Embryonic facial prominence (tissue), 1 donor: ENCODE measurements at regions not wholly inside any gene's neighbourhood (a gene's known extent, or its start where the extent isn't known, plus 50 kb on each side); places are given as distances from the start of the nearest gene placed in this dataset.
A peak's percentile ranks its signal among the peaks of the same experiment; 100 is the strongest.
"Not testable (repeated sequence)": the region's sequence is repeated elsewhere in the genome, so short reads cannot be mapped to it uniquely, and the experiment has no call there.

ENCODE experiments used
- DNase-seq: peaks from one replicate; pipeline ENCODE4 v3.0.0-alpha.2; 2016; ENCODE audit errors: extremely low spot score

DNA sequence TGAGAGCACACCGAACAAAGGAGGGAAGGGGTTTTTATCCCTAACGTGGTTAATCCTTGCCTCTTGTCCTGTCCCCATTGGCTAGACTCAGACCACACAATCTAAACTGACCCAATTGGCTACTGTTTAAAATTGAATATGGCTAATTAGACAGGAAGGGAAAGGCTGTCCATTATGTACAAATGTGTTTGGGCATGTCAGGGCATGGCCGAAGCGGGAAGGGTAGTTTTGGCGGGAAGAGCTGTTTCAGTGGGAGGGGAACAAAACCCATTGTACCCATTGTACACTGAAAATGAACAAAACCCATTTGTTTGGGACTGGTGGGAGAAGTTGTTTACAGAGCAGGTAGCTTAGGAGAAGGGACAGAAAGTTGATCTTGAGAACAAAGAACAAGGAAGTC, 330.9 kb upstream of the POU1F1 start:
- no peak for DNase-seq

DNA sequence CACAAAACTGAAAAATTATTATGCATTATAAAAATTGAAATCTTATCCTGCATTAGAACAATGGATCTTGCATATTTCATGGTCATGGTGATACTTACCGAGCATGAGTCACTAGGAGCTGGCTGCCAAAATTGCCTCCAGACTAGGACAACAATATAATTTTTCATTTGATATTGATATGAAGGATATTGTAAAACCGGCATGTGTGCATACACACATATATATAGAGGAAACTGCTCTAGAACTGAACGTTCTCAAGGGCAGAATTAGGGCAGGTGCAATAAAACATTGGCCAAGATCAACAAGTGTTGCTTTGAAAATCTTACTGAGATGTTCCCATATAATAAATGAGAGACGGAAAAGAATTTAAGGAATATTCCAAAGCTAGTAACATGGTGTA, 319.4 kb upstream of the POU1F1 start:
- no peak for DNase-seq

DNA sequence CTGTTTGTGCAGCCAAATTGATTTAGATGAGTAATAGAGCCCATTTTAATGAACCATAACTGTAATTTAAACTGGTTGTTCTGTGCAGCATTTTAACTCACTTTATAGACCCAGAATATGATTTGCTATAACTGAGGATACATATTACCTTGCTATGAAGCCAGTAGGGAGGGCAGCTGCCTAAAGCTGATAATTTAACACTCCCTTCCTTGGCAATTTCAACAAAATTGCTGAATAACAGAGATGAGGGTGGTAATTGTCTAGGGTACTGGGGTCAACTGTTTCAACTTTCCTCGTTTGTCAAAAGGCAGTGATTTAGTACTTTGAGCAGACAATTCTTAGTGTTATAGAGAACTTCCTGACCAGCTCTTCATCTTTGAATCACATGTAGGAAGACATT, 304.9 kb upstream of the POU1F1 start:
- DNase-seq = no peak

DNA sequence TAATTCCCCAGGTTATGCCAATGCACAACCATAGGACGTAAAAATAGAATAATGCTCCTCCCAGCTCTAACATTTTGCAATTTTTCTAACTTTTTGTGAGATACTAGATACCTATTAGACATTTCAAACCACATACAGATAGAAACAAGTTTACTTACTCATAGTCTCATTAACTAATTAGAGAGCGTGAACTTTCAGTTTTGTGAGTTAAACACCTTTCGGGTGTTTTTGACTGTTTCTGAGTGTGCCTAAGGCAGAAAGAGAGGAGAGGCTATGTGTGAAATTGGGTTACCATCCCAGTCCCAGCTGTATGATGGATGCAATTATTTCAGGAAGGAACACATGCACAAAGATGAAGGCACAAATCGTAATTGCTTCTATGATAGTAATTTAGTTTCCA, 300.4 kb upstream of the POU1F1 start:
- no peak for DNase-seq

DNA sequence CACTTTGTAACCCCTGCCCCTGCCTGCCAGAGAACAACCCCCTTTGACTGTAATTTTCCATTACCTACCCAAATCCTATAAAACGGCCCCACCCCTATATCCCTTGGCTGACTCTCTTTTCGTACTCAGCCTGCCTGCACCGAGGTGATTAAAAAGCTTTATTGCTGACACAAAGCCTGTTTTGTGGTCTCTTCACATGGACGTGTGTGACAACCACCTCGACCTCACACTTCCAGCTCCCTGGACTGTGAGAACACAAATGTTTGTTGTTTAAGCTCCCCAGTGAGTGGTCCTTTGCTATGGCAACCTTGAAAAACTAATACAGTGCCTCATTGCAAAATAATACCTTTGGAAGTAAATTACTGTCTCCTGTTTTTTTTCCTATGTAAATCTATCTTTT, 299.2 kb upstream of the POU1F1 start:
- no peak for DNase-seq

DNA sequence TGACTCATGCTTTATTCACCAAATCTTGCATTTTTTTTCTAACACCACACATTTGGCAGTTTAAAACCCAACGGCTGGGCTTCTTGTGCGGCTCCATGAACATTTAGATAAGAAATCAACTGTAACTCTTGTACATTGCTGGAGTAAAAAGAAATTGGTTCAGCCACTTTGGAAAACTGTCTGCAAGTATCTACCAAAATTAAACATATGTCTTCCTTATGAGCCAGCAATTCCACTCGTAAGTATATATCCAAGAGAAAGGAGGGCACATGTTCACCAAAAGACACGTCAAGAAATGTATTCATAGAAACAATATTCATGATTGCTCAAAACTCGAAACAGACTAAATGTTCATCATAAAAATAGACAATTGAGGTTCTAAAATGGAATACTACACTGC, 291.9 kb upstream of the POU1F1 start:
- no peak for DNase-seq

DNA sequence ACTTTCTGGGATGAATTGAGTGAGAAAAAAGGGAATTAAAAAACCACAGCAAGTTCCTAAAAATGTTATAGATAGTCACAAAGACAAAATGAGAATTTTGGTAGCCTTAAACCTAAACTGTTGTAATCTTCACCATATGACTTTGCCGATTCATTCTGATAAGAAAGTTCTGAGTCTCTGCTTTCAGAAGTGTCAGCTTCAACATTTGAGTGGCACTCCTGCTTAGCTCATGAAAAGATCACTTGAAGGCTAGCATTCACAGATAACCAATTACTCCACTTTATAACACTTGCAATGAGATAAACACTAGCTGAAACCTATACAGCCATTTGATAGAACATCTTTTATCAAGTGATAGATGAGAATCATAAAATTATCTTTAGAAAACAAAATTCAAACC, 288.1 kb upstream of the POU1F1 start:
- no peak for DNase-seq

DNA sequence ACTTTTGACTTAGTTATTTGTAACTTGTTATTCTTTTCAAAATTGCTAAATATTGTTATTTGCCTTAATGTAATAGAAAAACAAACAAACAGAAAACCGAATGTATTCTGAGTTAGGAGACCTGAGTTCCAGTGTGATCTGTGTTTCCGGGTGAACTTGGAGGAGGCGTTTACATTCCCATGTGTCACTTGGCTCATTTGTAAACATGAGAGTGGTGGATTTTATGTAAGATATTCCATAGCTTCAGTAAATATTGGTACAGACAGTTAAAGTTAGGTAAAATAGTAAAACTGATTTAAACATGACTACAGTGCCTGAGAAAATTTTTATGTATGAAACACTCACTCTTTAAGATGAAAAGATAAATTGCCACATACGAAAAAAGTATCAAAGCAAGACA, 287.3 kb upstream of the POU1F1 start:
- DNase-seq = no peak

DNA sequence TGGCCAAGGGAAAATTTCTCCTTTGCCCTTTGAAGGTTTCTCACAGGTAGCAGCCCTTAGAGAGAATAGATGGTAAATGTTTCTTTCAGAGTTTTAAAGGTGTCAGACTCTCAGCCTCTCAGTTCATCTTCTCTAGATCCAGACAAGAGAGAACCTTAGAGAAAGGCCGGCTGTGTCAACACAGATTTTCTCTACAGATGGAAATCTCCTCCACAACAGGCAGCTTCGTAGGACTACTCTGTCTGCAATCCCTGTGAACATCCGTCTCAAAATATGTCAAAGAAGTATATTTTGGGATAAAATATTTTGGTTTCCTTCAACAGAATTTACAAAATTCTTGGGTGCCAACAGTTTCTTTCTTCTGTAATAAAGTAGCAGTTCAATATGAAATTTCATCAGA, 282.1 kb upstream of the POU1F1 start:
- no peak for DNase-seq

DNA sequence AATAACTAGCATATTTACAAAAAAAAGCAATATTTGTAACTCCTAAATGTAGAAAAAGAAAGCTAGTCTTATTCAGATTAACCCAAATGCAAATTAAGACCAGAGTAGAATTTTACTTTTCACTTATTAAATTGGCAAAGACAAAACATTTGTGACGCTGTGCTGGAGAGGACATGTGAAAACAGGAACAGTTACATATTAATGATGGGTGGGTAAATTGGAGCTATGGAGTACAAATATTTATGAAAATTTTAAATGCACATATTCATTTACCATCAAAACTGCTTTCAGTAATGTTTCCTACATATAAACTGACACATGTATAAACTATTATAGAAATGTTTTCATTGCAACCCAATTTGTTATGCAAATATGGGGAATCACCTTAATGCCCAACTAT, 278.9 kb upstream of the POU1F1 start:
- DNase-seq = no peak

DNA sequence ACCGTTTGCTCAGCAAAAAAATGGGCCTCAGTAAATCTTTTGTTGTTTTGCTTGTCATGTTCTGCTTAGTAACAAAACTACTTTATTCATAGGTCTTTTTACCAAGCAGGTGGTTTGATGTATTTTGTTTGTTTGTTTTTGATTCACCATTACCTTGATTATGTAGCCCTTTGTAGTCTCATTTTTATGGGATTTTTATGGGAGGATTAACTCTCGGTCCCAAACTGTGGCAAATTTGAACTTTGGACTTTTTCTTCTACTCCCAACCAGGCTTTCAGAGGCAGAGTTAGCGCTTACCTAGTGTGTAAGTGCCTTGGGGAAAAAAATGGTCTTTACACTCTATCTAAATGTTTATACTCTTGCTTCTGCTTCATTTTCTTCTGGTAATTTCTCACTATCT, 276.7 kb upstream of the POU1F1 start:
- no peak for DNase-seq

DNA sequence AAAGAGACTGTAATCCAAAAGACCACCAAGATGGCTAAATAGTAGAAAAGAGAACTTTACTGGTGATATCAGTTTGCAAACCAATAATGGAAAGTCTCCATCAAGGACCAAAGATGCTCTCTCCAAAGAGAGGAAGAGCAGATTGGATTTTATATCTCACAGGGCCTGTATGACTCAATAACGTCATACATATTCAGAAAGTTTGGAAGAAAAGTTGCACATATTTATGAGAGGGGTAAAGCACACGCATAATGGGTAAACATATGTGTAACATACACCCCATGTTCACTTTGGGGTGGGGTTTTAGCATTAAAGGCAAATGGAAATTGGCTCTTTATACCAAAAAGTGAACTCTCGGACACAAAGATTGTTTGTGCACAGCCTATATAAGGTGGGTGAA, 274.5 kb upstream of the POU1F1 start:
- no peak for DNase-seq

DNA sequence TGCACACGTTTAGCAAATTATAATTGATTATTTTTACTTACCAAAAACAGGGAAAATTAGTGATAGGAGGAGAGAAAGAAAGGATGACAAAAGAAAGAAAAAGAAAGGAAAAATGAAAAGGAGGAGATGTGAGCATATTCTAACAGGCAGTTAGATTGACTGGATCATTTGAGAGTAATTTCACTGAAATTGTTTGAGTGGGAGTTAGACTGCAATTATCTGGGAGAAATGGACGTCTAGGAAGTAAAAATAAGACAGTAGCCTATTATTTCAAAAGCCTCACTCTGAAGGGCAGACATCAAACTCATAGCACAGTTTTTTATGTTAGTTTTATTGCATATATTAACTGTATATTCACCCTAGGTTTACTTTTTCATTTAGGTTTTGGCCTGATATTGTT, 272.8 kb upstream of the POU1F1 start:
- no peak for DNase-seq

DNA sequence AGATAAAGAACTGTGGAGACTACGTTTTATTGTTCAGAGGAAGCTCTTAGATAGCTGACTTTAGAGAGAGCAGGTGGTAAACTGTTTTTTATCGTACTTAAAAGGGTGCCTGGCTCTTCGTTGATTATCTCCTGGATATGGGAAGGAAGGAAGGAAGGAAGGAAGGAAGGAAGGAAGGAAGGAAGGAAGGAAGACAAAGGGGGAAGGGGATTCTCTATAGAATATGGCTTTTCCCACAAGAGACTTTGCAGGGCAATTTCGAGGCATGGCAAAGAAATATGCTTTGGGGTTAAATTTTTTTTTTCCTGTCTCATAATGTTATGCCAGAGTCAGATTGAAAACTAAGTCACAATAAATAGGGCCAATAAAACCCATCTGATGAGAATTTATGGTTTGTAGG, 271.9 kb upstream of the POU1F1 start:
- DNase-seq = no peak

DNA sequence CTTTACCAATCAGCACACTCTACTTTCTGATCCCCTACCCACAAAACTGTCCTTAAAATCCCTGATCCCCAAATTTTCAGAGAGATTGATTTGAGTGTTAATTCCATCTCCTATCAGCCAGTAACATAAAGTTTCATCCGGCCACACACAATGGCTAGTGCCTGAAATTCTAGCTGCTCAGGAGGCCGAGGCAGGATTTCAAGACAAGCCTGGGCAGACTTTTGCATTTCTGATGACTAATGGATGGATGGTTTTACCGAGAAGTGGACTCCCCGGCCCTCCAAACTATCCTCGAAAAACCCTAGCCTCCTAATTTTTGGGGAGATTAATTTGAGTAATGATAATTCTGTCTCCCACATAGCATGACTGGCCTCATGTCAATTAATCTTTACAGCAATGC, 269.8 kb upstream of the POU1F1 start:
- DNase-seq = no peak

DNA sequence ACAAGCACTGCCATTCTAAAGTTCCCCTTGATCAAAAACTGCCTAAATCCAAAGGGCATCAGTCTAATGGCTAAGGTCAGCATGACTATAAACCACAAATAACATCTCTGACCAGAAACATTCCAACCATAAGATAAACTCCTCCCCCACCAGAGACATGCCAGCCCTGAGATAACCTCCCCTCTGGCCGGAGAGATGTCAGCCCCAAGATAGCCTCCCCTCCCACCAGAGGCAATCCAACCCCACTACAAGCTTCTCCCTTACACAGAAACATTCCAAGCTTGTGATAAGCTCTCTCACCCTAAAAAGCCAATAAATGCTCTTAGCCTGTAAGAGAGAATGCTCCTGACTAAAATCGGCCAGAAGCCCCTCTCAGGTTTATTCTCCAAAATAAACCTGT, 267.0 kb upstream of the POU1F1 start:
- DNase-seq = not testable (repeated sequence)

DNA sequence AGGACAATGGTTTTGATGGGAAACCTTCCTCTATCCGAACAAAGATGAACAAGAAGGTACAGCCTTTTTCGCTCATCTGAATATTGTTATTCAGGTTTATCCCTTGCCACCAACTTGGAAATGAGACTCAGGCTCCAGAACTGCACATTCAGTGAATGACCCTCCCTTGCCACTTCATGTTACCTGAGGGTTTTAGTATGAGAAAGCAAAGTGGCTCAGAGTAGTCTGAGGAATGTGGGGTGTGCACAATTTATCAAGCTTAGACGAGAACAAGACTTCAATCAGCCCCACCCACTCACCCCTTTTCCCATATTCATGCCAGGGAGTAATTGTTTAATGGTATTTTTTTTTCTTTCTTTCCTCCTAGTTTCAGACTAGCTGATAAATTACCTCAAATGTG, 265.3 kb upstream of the POU1F1 start:
- DNase-seq = no peak

DNA sequence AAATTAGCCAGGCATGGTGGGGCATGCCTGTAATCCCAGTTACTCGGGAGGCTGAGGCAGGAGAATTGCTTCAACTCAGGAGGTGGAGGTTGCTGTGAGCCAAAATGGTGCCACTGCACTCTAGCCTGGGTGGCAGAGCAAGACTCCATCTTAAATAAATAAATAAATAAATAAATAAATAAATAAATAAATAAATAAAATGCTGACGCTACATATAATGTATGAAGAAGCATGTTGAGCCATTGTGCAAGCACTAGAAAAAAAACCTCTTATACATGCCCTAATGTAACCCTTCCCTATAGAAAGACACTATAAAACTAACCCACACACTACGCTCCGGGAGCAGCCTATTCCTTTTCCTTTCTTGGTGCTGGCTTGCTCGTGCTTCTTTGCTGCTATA, 262.3 kb upstream of the POU1F1 start:
- not testable (repeated sequence) for DNase-seq

DNA sequence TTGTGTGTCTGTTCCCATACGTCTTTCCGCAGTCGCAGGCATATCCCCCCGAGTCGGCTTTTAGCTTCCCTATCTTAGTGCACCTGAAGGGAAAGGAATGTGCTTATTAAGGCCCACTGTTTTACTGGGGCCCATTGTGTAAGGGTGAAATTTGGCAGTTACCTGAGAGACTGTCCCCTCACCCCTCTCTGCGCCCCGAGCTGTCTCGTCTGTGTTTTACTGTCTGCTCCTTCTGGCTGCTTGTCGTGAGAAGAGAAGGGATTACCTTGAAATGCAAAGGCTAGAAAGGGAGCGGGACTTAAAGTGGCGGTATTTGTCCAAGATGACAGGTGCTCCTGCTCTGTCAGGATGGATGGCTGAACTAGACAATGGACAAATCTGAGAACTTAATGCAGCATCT, 233.0 kb upstream of the POU1F1 start:
- DNase-seq = no peak

DNA sequence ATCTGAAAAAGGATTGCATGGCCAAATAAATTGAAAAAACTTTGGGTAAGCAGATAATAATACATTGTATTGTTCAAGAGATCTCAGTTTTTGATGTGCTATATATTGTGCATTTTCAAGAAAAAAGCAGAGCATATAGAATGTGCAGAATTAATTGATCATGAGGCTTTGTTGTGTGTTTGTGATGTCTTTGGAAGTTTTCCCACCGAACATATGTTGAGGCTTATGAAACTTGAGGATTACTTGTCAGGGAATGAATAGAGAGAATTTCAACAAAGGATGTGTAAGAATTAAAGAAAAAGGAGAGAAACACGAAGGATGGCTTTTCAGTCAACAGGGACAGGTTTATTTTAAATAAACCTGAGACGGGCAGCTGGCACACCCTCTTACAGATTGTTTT, 232.5 kb upstream of the POU1F1 start:
- no peak for DNase-seq

DNA sequence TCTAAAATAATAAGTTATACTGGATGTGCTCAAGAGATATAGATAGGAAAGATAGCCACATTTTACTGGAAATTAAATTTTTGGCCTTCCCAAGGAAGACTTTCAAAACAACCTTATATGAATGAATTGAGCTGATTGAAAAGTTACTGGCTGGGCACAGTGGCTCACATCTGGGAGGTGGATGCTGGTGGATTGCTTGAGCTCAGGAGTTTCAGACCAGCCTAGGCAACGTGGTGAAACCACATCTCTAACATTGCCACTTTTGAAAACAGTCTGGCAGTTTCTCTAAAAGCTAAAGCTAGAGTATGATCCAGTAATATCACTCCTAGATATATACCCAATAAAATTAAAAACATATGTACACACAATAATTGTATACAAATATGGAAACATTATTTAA, 231.4 kb upstream of the POU1F1 start:
- DNase-seq = no peak

DNA sequence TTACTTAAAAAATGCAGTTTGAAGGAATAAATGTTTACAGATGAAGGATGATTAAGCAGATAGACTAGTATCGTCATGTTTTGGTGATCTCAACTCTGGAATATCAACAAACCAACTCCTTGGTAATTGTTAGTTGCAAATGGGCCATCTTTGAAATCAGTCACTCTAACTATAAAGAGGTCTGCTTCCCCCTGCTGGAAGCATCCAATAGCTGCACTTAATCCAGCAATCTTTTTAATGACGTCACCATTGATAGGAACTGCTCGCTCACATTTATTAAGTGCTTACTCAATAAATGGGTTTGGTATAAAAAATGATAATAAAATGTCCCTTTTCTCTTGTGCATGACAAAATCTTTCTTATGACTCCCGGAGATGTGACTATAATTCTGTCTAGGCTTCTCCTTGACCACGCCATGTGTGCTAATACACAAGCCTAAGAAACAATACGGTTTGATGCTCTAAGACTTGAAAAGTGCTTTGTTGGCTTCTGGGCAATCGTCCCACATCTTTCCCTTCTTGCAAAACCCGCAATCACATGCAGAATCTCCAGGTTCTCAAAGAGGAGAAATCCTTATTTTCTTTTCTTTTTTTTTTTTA, 227.6 kb upstream of the POU1F1 start:
- DNase-seq = peak; percentile 9

DNA sequence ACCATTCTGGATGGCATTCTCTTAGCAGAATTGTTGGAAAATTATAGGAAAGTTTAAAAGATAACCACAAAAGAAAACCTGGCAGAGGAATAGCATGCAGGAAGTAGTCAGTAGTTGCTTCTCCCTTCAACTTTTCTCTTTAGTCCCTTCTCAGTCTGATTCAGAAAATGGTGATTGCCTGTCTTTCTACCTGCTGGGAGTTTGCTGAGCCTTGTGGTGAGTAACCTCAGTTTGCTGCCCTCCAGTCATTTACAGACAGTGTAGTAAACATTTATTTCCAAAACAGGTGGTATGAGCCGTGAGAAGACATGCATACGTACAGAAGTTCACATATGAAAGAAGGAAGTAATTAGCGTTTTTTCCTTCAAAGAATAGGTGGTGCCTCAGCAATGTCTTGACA, 224.7 kb upstream of the POU1F1 start:
- DNase-seq = no peak

DNA sequence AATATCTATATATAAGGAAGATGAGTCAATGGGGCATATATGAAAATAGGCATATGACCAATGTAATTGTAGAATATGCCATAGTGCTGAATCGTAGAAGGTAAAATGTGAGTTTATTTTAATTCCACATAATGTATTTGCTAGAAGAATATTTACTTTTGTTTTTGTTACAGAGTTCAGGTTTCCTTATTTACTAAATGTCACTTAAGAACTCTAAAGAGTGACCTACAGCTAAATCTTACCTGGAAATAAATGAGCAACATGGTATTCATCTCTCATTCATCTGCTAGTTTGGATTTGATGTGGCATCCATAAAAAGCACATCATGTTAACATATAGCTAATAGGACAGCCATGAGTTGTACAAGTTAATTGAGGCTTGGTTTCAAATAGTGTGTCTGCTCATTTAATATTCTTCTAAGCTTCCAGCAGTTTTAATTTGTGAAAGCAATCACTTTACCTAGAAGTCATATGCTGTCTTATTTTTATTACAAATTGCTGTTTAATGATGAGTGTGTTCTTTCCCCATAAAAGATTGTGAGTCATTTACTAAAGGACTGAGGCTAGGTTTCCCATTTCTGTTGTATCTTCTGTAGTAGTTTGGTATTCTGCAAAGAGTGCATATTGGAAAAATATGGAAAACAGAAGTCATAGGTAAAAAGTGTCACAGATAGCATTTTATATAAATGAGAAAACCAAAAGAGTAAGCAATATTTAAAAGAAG, 222.1 kb upstream of the POU1F1 start:
- no peak for DNase-seq
